Choroid plexus epithelial cell (primary cell): ENCODE measurements at regions not wholly inside any gene's neighbourhood (a gene's known extent, or its start where the extent isn't known, plus 50 kb on each side); places are given as distances from the start of the nearest gene placed in this dataset.

Source experiments
- DNase-seq: peaks from one replicate; pipeline ENCODE4 v3.0.0-alpha.2; 2010; ENCODE audit warnings: low read depth
- H3K4me3 ChIP-seq: 2 replicates; pipeline ENCODE4 v1.5.1; 2011; ENCODE audit warnings: low read depth, mild to moderate bottlenecking, control low read depth, low read length, moderate library complexity
- CTCF ChIP-seq: conservative IDR thresholded peaks from 2 replicates; pipeline ENCODE4 v1.5.1; 2011; ENCODE audit warnings: low read depth, mild to moderate bottlenecking, control low read depth, inconsistent platforms, low read length, moderate library complexity

- DNase-seq, result no peak
- no peak for TF ChIP-seq CTCF
- no peak overlapping the region for H3K4me3 ChIP-seq
Measured at GRCh38 chr2:215705281-215705680, 269.4 kb upstream of the FN1 start.

GRCh38 chr2:215702116-215702902 is 266.4 kb upstream of the FN1 start:
- no peak overlapping the region for H3K4me3 ChIP-seq
- TF ChIP-seq CTCF, result no peak
- DNase-seq, result no peak

GRCh38 chr2:215699700-215700538 is 264.1 kb upstream of the FN1 start:
- no peak for TF ChIP-seq CTCF
- peak; percentile 20 for DNase-seq
- no peak overlapping the region for H3K4me3 ChIP-seq

GRCh38 chr2:215699018-215699417 is 263.1 kb upstream of the FN1 start:
- no peak for TF ChIP-seq CTCF
- no peak overlapping the region for H3K4me3 ChIP-seq
- no peak for DNase-seq

- TF ChIP-seq CTCF, result no peak
- peak; percentile 92 for DNase-seq
- H3K4me3 ChIP-seq, result no peak overlapping the region
Measured at GRCh38 chr2:215698566-215698965, 262.7 kb upstream of the FN1 start.

- DNase-seq, result no peak
- TF ChIP-seq CTCF, result no peak
- no peak overlapping the region for H3K4me3 ChIP-seq
Measured at GRCh38 chr2:215697496-215697895, 261.6 kb upstream of the FN1 start.
